GM21526 (cell line): ENCODE measurements at regions not wholly inside any gene's neighbourhood (a gene's known extent, or its start where the extent isn't known, plus 50 kb on each side); places are given as distances from the start of the nearest gene placed in this dataset.

Experiments used
- ATAC-seq: cut with Tn5 transposase; IDR thresholded peaks from one replicate; pipeline ENCODE4 v1.9.1; 2021; ENCODE audit warnings: moderate library complexity; ENCODE audit not compliant: unreplicated experiment, low FRiP score

GRCh38 chr1:177360791-177361190 lies 190.0 kb downstream of the BRINP2 start:
- no peak for ATAC-seq

GRCh38 chr1:177356674-177357435 lies 186.1 kb downstream of the BRINP2 start:
- ATAC-seq: no peak

DNA sequence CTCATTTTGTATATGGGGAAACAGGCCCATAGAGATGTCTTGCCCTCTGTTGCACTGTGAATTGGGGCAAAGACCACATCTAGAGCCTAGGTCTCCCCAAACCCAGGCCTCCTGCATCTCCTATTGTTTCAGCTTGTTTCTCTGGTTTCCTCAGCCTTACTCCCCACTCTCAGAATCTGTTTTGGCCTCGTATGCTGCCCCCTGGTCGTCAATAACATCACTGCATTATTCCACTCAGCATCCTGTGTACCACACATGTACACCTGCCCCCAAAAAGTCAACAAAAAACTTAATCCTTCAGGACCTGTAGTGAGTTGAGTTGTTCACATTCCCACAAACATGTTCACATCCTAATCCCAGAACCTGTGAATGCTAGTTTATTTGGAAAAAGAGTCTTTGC lies 184.8 kb downstream of the BRINP2 start:
- ATAC-seq: no peak

GRCh38 chr1:177354247-177354646 lies 183.5 kb downstream of the BRINP2 start:
- no peak for ATAC-seq

- ATAC-seq: no peak
Observed at GRCh38 chr1:177351361-177352108, 180.8 kb downstream of the BRINP2 start.

- ATAC-seq: no peak
Observed at GRCh38 chr1:177346790-177347359, 176.1 kb downstream of the BRINP2 start.

DNA sequence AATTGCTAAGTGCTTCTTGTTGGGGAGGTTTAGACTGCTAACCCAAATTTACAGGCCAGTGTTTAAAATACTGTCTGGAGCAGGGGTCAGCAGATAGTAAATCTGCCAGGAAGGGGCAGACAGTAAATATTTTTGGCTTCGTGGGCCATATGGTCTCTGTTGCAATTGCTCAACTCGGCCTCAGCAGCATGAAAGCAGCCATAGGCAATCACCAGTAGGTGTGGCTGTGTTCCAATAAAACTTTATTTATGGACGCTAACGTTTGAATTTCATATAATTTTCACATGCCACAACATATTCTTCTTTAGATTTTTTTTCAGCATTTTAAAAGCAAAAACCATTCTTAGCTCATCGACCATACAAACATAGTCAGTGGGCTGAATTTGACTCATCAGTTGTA lies 172.7 kb downstream of the BRINP2 start:
- no peak for ATAC-seq

DNA sequence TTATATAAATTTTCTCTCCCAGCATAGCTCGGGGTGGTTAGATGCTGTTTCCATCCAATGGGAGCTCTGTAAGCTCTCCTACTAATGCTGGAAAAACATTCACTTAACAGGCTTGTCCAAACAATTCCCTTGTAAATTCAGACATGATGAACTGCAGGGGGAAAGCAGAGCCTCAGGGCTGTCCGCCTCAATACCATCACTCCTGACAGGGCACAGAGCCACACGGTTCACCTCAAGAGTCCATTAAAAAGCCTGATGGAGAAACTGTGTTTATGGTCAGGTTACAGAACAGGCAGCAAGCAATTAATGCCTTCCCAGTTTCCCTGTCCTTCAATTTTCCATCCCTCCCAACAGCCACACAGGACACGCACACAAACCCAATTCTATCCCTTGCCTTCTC lies 171.0 kb downstream of the BRINP2 start:
- ATAC-seq: no peak

DNA sequence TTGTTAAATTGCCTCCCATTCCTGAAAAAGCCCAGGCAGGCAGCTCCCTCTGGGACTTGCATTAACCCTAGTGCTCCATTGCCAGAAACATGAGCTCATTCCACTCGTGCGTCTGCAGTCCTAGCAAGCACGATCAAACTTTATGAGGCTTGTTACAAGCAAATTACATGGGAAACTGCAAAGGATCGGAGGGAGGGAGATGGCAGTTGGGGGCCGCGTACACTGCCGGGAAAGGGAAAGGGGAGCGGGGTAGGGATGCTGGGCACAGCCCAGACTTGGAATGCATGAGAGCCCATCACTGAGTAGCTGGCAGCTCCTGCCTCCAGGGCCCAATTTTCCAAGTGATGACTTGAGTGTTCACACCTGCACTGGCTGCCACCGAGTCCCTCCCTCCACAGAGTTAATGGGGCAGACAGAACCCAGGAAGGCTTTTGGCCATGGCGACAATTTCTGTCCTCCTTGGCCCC lies 169.9 kb downstream of the BRINP2 start:
- no peak for ATAC-seq

- ATAC-seq: no peak
Observed at GRCh38 chr1:177338376-177338775, 167.6 kb downstream of the BRINP2 start.

- no peak for ATAC-seq
Observed at GRCh38 chr1:177334903-177335302, 164.1 kb downstream of the BRINP2 start.

GRCh38 chr1:177333936-177334595 lies 163.3 kb downstream of the BRINP2 start:
- ATAC-seq: no peak
